ENCODE measurements at regions not wholly inside any gene's neighbourhood (a gene's known extent, or its start where the extent isn't known, plus 50 kb on each side); places are given as distances from the start of the nearest gene placed in this dataset.

DNA sequence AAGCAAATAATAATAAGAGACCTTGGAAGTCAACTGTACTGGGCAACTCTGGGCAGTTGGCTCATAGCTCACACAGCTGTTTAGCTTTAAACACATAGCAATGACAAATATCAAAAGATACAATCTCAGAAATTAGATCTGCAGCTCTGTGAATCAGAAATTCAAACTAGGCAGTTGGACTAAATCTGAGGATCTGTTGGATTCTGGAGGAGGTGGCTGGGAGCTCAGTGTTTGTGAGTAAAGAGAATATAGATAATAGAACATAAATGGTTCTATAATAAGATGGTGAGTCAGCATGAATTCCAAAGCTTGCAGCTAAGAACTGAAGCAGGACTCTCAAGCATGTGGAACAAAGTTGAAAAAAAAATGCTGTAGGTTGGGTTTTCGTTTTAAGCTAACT, 1949.4 kb upstream of the SEL1L start:
- TF ChIP-seq EZH2 (IDR thresholded peaks at IDR 0.05; ENCODE audit: borderline replicate concordance, low read depth, low read length, severe bottlenecking) (no peak), MYC (IDR thresholded peaks at IDR 0.05; ENCODE audit: low read depth, low read length) (no peak)
- TF ChIP-seq, protein P1, sequence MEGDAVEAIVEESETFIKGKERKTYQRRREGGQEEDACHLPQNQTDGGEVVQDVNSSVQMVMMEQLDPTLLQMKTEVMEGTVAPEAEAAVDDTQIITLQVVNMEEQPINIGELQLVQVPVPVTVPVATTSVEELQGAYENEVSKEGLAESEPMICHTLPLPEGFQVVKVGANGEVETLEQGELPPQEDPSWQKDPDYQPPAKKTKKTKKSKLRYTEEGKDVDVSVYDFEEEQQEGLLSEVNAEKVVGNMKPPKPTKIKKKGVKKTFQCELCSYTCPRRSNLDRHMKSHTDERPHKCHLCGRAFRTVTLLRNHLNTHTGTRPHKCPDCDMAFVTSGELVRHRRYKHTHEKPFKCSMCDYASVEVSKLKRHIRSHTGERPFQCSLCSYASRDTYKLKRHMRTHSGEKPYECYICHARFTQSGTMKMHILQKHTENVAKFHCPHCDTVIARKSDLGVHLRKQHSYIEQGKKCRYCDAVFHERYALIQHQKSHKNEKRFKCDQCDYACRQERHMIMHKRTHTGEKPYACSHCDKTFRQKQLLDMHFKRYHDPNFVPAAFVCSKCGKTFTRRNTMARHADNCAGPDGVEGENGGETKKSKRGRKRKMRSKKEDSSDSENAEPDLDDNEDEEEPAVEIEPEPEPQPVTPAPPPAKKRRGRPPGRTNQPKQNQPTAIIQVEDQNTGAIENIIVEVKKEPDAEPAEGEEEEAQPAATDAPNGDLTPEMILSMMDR (IDR thresholded peaks at IDR 0.05; ENCODE audit: extremely low read depth in 1 of 2, insufficient read depth in 1 of 2, low read depth in 1 of 2, low read length in 2 of 2), result no peak
